GM19043 (cell line): ENCODE measurements at regions not wholly inside any gene's neighbourhood (a gene's known extent, or its start where the extent isn't known, plus 50 kb on each side); places are given as distances from the start of the nearest gene placed in this dataset.
A peak's percentile ranks its signal among the peaks of the same experiment; 100 is the strongest.

Experiments used
- ATAC-seq: cut with Tn5 transposase; IDR thresholded peaks from one replicate; pipeline ENCODE4 v1.9.1; 2021; ENCODE audit warnings: low read depth; ENCODE audit not compliant: unreplicated experiment

DNA sequence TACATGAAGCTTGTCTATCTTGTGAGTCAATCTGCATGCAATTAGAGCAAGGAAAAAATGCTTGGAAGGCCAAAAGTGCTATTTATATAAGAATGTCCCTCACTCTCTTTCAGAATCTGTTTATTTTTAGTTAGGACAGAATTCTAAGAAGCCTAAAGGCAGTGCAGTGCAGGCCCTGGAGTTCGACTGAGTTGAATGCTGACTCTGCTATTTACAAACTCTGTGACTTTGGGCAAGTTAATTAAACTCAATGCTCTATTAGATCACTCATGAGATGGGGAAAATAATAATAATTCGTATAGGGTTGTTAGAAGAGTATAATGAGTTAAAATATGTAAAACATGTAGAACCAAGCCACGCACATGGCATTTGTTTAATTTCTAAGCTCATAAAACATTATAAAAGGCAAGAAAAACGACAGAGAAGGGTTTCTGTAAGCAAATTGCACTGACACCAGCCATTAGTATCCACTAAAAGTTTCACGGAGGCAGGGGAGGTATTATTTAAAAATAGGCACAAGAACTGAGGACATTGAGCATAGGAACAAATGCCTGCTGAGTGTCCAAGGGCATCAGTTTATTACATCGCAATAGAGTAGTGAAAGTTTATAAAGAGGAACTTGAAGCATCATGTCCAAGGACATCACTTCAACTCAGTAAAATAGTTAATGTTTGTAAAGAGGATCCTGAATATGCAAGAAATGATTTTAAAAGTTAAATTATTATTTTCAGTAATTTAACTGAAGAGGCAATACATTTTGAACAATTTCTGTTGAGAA is 115.0 kb upstream of the INPP4B start:
- no peak for ATAC-seq

DNA sequence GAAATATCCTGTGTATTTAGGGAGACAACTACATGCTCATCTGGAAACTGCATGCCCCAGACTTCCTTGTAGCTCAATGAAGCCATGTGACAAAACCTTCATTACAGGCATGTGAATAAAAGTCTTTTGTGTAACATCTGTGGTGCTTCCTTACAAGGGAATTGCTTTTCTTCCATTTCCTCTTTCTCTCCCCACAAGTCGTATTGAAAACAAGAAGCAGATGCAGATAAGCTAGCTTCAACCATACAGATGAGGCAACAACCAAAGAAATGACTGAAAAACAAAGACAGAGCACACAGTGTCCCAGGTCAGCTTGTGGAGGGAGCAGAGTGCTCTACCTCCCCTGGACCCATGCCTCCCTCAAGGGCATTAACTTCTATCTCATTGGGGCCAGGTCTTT is 115.8 kb upstream of the INPP4B start:
- ATAC-seq: peak; percentile 79

DNA sequence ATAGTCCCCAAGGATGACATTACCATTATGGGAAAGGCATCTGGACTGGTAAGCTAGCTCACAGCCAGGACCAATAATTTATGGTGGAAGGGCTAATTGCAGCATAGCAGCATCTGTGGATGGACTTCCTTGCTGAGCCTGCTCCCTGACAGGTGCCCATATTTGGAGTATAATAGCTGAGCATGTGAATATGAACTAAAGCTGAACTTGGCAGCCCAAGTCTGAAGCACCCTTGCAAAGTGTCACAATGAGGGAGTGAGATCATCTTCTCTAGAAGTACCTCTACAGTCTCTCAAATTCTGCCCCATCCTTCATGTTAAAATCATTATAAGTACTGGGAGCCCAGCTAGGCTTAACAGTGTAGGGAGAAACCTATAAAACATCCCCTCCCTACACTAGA is 128.2 kb upstream of the INPP4B start:
- ATAC-seq: no peak

DNA sequence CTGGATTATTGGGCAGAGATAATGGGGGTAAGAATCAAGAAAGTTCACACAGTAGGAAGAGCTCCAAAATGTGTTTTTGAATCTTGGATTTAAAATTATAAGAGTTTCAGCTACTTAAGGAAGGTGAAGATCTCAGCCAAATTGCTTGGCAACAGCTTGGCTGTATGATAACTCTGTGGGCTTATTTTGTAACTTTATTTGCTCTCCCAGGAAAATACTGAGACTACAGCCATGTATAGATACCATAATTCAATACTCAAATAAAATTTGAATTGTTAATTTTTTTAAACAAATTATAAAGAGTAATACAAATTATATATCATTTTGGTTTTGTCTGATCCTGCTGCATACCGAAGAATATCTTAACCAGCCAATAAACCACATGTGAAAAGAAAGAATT is 129.5 kb upstream of the INPP4B start:
- ATAC-seq: no peak

GRCh38 chr4:142976482-142976881 is 130.4 kb upstream of the INPP4B start:
- ATAC-seq: no peak

DNA sequence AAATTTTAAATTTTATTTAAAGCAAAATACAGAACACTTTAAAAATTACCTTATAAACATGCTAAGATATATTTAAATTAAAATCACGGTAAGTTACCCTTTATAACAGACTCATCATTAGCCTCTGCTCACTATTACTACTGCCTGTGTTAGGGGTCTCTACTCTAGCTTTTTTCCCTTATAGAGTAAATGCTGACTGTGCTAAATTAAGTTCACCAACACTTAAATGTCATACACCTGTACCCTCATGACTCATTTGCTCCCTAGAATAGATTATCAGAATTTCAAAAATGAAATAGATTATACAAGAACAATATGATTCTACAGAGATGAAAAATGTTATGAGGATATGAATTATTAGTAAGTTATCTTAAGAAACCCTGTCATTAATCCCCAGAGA is 131.1 kb upstream of the INPP4B start:
- no peak for ATAC-seq

GRCh38 chr4:142983065-142983464 is 137.0 kb upstream of the INPP4B start:
- no peak for ATAC-seq

GRCh38 chr4:142983589-142983988 is 137.5 kb upstream of the INPP4B start:
- no peak for ATAC-seq

DNA sequence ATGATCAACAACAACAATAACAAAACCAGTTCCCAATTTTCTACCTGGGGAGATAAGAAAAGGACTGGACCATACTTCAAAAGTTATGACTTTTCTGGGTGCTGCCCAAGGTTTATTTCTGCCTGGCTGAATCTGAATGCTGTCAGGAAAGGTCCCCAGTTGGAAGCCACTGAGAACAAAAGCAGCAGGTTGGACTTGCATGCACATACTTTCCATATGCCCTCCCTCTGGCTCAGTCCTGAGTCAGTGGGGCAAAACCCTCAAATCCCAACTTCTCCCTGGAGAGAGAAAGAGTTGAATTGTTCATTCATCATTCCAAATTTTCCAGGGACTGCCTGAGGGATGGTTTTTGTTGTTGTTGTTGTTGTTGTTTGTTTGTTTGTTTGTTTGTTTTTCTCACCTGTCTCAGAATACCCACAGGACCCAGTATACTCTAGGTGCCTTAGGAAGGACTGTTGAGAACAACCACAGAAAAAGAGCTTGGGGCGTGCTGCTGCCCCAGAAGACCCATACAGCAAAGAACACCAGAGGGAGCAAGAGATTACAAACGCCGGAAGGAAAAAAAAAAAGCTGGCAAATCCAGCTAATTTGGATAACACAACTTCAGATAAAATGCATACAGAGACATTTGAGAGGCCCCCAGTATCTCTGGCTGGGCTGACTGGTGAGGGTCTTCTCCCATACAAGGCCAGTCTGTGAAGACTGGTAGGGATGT is 138.9 kb upstream of the INPP4B start:
- ATAC-seq: no peak

- no peak for ATAC-seq
Observed at GRCh38 chr4:143016171-143016570, 168.5 kb upstream of the USP38 start.

GRCh38 chr4:143017210-143017609 is 167.5 kb upstream of the USP38 start:
- ATAC-seq: no peak

DNA sequence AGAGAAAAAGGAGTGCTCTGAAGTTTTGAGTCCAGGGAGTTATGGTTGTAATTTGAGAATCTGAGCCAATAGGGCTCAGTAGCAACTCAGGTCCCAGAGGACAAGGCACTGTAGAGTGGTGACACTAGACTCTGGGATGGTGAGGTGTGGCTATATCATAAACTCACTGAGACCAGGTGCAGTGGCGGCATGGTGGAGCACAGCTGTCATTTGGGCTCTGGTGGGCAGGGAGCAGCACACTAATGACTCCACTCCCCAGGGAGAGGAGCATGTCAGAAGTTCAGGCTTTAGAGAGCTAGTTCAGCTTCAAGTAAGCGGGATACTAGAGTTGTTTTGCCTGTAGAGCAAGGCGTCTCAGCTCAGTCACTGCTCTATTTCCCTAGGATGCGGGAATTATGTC is 165.4 kb upstream of the USP38 start:
- ATAC-seq: no peak

GRCh38 chr4:143021384-143021783 is 163.3 kb upstream of the USP38 start:
- ATAC-seq: peak; percentile 76

DNA sequence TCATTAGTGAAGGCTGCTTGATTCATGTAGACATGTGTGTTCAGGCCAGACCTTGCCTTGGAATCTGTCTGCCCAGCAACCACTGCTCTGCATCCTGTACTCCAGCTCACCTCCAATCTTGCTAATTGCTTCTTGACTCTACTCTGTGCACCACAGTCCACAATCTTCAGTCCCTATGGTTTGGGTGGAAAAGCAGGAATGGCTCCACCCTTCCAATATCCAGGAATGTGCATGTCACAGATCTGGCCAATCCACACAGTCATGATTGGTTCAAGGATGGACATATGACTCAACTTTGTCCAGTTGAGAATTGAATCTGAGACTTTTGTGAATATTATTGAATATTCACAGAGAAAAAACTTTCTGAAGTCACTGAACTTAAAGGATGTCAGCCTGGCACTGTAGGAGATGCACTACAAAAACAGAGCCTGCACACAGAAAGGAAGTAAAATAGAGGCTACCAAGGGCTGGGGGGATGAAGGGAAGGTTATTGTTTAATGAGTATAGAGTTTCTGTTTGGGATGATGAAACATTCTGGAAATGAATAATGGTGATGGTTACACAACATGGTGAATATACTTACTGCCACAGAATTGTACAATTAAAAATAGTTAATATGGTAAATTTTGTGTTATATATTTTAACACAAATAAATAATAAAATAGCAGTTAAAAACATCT is 161.3 kb upstream of the USP38 start:
- no peak for ATAC-seq

DNA sequence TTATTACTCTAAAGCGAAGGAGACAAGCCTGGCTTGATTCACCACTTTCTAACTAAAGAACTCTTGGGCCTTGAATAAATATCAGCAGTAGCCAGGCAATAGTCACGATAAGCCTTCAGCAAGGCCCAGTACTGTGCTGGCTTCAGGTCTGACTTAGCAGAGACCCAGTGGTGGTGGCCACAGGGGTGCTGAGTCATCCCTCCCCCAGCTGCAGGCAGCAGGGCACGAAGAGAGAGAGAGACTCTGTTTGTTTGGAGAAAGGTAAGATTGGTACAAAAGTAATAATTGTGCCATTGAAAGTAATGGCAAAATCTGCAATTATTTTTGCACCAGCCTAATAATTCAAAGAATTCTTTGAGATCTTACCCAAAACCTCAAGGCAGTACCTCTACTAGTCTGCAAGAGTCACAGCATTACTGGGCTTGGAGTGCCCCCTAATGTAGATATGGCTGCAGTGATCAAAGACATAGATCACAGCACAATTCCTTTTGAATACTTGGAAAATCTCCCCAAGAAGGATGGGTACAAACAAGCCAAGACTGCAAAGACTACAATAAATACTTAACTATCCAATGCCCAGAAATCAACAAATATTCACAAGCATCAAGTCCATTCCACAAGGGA is 159.5 kb upstream of the USP38 start:
- ATAC-seq: peak; percentile 34

DNA sequence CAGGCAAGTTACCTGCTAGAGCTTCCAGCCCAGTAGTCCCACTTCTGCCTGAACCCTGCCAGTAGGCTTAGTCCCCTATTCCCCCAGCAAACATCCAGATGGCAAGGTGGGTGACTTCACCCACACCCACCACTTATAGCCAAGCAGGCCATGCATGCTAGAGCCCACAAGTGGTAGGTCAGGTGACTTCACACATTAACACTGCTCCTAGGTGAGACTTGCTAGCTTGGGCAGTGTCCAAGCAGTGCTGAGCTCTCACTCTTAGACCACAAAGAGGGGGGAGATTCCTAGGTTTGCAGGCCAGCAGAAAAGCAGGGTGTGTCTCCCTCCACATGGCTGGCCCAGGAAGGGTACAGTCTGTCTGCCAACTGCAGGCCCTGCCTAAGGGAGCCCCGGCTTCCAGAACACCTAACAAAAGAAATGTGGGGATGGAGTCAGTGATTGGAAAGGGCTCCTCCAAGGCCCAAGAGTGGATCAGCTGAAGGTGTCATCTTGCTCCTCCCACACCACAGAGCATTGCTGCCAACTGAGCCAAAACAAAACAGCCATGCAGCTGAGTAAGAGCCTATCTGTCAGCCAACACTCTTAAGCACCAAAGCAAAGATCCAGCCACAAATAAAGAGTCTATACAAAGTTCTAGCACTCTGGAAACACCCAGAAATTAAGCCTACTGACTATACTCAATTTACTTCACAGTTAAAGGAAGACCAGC is 158.1 kb upstream of the USP38 start:
- ATAC-seq: no peak

- no peak for ATAC-seq
Observed at GRCh38 chr4:143035661-143036060, 149.1 kb upstream of the USP38 start.

DNA sequence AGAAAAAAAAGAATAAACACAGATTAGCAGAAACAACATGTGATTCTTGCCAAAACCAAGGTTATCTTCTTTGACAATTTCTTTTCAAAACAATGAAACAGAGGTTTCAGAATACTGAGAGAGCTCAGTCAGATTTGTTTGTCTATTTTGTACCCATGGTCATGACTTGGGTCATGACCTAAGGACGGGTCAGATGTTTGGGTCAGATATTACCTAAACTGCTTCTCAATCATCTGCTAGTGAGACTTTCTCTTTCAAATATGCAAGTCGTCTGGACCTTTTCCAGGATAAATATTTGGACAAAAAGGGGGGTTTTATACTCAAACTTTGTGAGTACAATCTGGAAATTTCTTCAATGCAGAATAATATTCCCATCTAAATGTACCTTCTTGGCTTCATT is 148.3 kb upstream of the USP38 start:
- ATAC-seq: no peak

DNA sequence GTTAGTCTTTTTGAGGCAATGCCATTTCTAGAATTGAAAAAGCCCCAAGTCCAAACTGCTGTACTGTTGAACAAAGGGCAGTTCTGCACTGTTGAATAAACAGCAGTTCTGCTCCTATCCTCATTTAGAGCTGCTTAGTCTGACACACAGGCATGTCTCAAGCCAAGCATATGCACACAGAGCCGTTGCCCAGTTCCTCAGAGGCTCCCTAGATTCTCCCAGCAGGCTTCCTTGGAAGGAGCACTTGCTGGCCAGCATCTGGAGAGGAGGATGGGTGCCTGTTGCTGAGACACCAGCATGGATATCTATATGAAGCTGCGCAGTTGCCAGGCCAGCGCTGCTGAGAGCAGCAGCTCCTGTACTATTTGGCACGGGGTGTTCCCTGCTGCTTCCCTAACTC is 138.3 kb upstream of the USP38 start:
- ATAC-seq: no peak

GRCh38 chr4:143046906-143047305 is 137.8 kb upstream of the USP38 start:
- ATAC-seq: no peak

DNA sequence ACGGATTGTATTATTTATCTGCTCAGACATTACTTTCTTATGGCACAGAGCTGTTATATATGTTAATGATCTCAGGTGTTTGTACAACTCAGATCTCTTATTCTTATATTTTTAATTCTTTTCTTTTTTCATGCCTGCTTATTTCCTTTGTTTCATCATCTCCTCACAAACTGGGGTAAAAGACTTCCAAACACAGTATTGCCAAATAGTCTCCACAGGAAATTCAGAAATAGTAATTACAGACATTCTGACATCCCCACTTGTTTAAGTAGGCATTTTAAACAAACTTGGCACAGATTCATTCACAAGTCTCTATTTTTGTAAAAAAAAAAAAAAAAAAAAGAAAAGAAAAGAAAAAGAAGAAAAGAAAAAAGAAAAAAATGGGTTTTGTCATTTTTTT is 129.7 kb upstream of the USP38 start:
- no peak for ATAC-seq
